Mammary epithelial cell (primary cell): ENCODE measurements at regions not wholly inside any gene's neighbourhood (a gene's known extent, or its start where the extent isn't known, plus 50 kb on each side); places are given as distances from the start of the nearest gene placed in this dataset.

ENCODE experiments used
- CTCF ChIP-seq, 2 donors: IDR thresholded peaks in 1 of 2; conservative IDR thresholded peaks in 1 of 2; 2 replicates each; pipeline ENCODE4 v1.5.1; 2011 to 2012; ENCODE audit warnings: inconsistent platforms in 2 of 2, low read length in 2 of 2, mild to moderate bottlenecking in 2 of 2, control low read depth in 1 of 2, low read depth in 1 of 2; ENCODE audit not compliant: insufficient read depth in 1 of 2; ENCODE audit errors: extremely low read depth in 1 of 2
- EZH2 ChIP-seq: IDR thresholded peaks from 2 replicates; pipeline ENCODE4 v1.6.1; 2012; ENCODE audit warnings: low read length, inconsistent platforms, borderline replicate concordance

DNA sequence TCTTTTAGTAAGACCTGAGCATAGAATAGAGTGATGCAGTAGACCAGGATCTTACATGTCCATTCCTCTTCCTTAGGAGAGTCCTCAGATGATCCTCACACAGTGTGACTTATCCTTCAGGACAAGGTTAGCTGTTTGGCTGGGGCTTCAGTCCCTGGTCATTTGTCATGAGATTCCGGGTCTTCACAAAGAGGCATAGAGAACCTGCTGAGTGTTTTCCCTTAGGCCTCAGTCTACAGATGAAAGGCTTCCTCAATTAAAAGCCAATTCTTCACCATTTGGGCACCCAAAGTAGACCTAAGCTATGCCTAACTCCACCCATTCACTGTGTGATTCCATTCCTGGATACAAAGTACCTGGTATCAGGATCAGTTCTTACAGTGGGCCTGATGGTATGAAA lies 329.8 kb upstream of the RUNX1 start:
- TF ChIP-seq CTCF (conservative IDR thresholded peaks at IDR 0.05 in 1 of 2, IDR thresholded peaks at IDR 0.05 in 1 of 2; ENCODE audit: extremely low read depth in 1 of 2, insufficient read depth in 1 of 2, low read depth in 1 of 2, low read length in 2 of 2) (no peak), EZH2 (no peak)
